SK-N-SH (cell line): ENCODE measurements at regions not wholly inside any gene's neighbourhood (a gene's known extent, or its start where the extent isn't known, plus 50 kb on each side); places are given as distances from the start of the nearest gene placed in this dataset.
A peak's percentile ranks its signal among the peaks of the same experiment; 100 is the strongest.

Experiments used
- CTCF ChIA-PET: fragments of 300-600, 350-600 bp; formaldehyde crosslinking; extraction: SDS; loops from one replicate; lab custom pipeline; 2021; lab: Yijun Ruan, JAX
- POLR2A ChIA-PET: fragments of 350-600 bp; sonication (Branson Sonifier 250); formaldehyde crosslinking; extraction: SDS; loops from one replicate; lab custom pipeline; 2020; ENCODE audit warnings: antibody characterized with exemption, inconsistent platforms; lab: Yijun Ruan, JAX
- DNase-seq: peaks from one replicate; pipeline ENCODE4 v3.0.0; 2012
- H2AFZ ChIP-seq: fragments of 200-600 bp; sonication (generic); 2 replicates; pipeline ENCODE4 v1.8.1; 2016; ENCODE audit warnings: antibody characterized with exemption, mild to moderate bottlenecking, low read depth
- H3F3A ChIP-seq: fragments of 200-600 bp; sonication (generic); replicated peaks from 2 replicates; pipeline ENCODE3; 2016; ENCODE audit warnings: antibody characterized with exemption, mild to moderate bottlenecking; ENCODE audit not compliant: insufficient read depth
- H3K27ac ChIP-seq, 2 experiments: fragments of 200-500 bp in 1 of 2; fragments of 200-600 bp in 1 of 2; sonication (Bioruptor generic) in 1 of 2; sonication (generic), shearing (Covaris generic) in 1 of 2; 2 replicates each; pipeline versions ENCODE4 v1.5.1 to v1.6.1; 2014 to 2016; ENCODE audit warnings: low read depth in 2 of 2, inconsistent platforms in 1 of 2, low read length in 1 of 2, mild to moderate bottlenecking in 1 of 2, mixed read lengths in 1 of 2
- H3K27me3 ChIP-seq: fragments of 200-600 bp; sonication (generic), shearing (Covaris generic); 2 replicates; pipeline ENCODE4 v1.6.1; 2016; ENCODE audit warnings: mixed run types; ENCODE audit not compliant: insufficient read depth
- H3K36me3 ChIP-seq, 2 experiments: fragments of 200-500 bp in 1 of 2; fragments of 200-600 bp in 1 of 2; sonication (Bioruptor generic) in 1 of 2; sonication (generic) in 1 of 2; replicated peaks in 1 of 2; 2 replicates each; pipeline versions ENCODE3 to v1.5.1; 2014 to 2016; ENCODE audit warnings: low read length in 1 of 2, mild to moderate bottlenecking in 1 of 2; ENCODE audit not compliant: insufficient read depth in 2 of 2, control insufficient read depth in 1 of 2
- H3K4me1 ChIP-seq, 2 experiments: fragments of 200-500 bp in 1 of 2; fragments of 200-600 bp in 1 of 2; sonication (Bioruptor generic) in 1 of 2; sonication (generic), shearing (Covaris generic) in 1 of 2; 2 replicates each; pipeline versions ENCODE4 v1.5.1 to v1.6.1; 2014 to 2016; ENCODE audit warnings: low read depth in 1 of 2, low read length in 1 of 2, mixed run types in 1 of 2; ENCODE audit not compliant: insufficient read depth in 2 of 2, control insufficient read depth in 1 of 2
- H3K4me2 ChIP-seq: fragments of 200-600 bp; sonication (generic), shearing (Covaris generic); 2 replicates; pipeline ENCODE4 v1.6.1; 2017; ENCODE audit warnings: mixed run types
- H3K4me3 ChIP-seq, 2 experiments: fragments of 200-500 bp in 1 of 2; fragments of 200-600 bp in 1 of 2; sonication (Bioruptor generic) in 1 of 2; sonication (generic), shearing (Covaris generic) in 1 of 2; 2 replicates each; pipeline versions ENCODE4 v1.5.1 to v1.8.1; 2014 to 2016; ENCODE audit warnings: low read depth in 2 of 2, inconsistent platforms in 1 of 2, low read length in 1 of 2, mild to moderate bottlenecking in 1 of 2, mixed read lengths in 1 of 2, moderate library complexity in 1 of 2
- H3K79me2 ChIP-seq: fragments of 200-600 bp; sonication (generic); 2 replicates; pipeline ENCODE4 v1.8.1; 2017; ENCODE audit warnings: mild to moderate bottlenecking; ENCODE audit not compliant: insufficient read depth
- H3K9ac ChIP-seq: fragments of 200-600 bp; sonication (generic); 2 replicates; pipeline ENCODE4 v1.6.1; 2017; ENCODE audit warnings: mixed run types
- H3K9me2 ChIP-seq: fragments of 200-600 bp; sonication (generic); 2 replicates; pipeline ENCODE4 v1.6.1; 2017; ENCODE audit warnings: mixed run types
- H3K9me3 ChIP-seq: fragments of 200-600 bp; sonication (generic); 2 replicates; pipeline ENCODE4 v1.6.1; 2017; ENCODE audit warnings: mixed run types, mild to moderate bottlenecking, moderate library complexity
- H4K20me1 ChIP-seq: fragments of 200-600 bp; sonication (generic); 2 replicates; pipeline ENCODE4 v1.6.1; 2017; ENCODE audit warnings: mild to moderate bottlenecking, mixed run types; ENCODE audit not compliant: insufficient read depth
- EZH2phosphoT487 ChIP-seq: fragments of 200-600 bp; sonication (generic); IDR thresholded peaks from 2 replicates; pipeline ENCODE4 v1.6.1; 2017; ENCODE audit warnings: low read depth, mixed run types, mild to moderate bottlenecking, antibody characterized with exemption, moderate library complexity, borderline replicate concordance
- FOSL2 ChIP-seq: IDR thresholded peaks from 2 replicates; pipeline ENCODE4 v1.4.0; 2012; ENCODE audit warnings: low read depth, mild to moderate bottlenecking, moderate library complexity, borderline replicate concordance
- FOXM1 ChIP-seq: IDR thresholded peaks from 2 replicates; pipeline ENCODE4 v1.4.0; 2012; ENCODE audit warnings: low read depth, mild to moderate bottlenecking
- GABPA ChIP-seq: IDR thresholded peaks from 2 replicates; pipeline ENCODE4 v1.4.0; 2012; ENCODE audit warnings: low read depth, mild to moderate bottlenecking
- GATA2 ChIP-seq: sonication (generic); formaldehyde crosslinking; IDR thresholded peaks from 2 replicates; pipeline ENCODE4 v1.5.0; 2020; ENCODE audit warnings: mild to moderate bottlenecking, missing genetic modification reagents
- JUND ChIP-seq: IDR thresholded peaks from 2 replicates; pipeline ENCODE4 v1.4.0; 2012
- MEF2A ChIP-seq: IDR thresholded peaks from 2 replicates; pipeline ENCODE4 v1.4.0; 2012; ENCODE audit warnings: low read depth, borderline replicate concordance
- MXI1 ChIP-seq: IDR thresholded peaks from 2 replicates; pipeline ENCODE4 v1.6.1; 2012; ENCODE audit warnings: mild to moderate bottlenecking, low read depth, low read length, improper control_type of control experiment
- NFIC ChIP-seq: IDR thresholded peaks from 2 replicates; pipeline ENCODE4 v1.4.0; 2012; ENCODE audit warnings: borderline replicate concordance
- POLR2AphosphoS5 ChIP-seq: IDR thresholded peaks from 2 replicates; pipeline ENCODE4 v1.6.1; 2012; ENCODE audit warnings: low read depth, low read length
- RFX5 ChIP-seq: IDR thresholded peaks from 2 replicates; pipeline ENCODE4 v1.6.1; 2012; ENCODE audit warnings: mild to moderate bottlenecking, improper control_type of control experiment, low read length
- SMC3 ChIP-seq: IDR thresholded peaks from 2 replicates; pipeline ENCODE4 v1.6.1; 2012; ENCODE audit warnings: low read depth, low read length, improper control_type of control experiment
- TCF12 ChIP-seq: IDR thresholded peaks from 2 replicates; pipeline ENCODE4 v1.4.0; 2012
- WGBS: methylation state at CpG from one replicate; pipeline ENCODE4 v1.1.6; 2017; ENCODE audit warnings: low lambda C conversion rate; 5-methylcytosine and 5-hydroxymethylcytosine counted together
- TF ChIP-seq, protein P1 (sequence below): IDR thresholded peaks from 2 replicates; pipeline ENCODE4; 2012
- TF ChIP-seq, protein P2 (sequence below): IDR thresholded peaks from 2 replicates; pipeline ENCODE4 v1.4.0; 2012; ENCODE audit warnings: low read depth
- TF ChIP-seq, protein P3 (sequence below): IDR thresholded peaks from 2 replicates; pipeline ENCODE4 v1.4.0; 2012; ENCODE audit warnings: low read depth, borderline replicate concordance
- TF ChIP-seq, protein P4 (sequence below): IDR thresholded peaks from 2 replicates; pipeline ENCODE4 v1.6.1; 2012; ENCODE audit warnings: mild to moderate bottlenecking, low read depth, low read length, moderate library complexity
- TF ChIP-seq, protein P5 (sequence below): IDR thresholded peaks from 2 replicates; pipeline ENCODE4 v1.4.0; 2012; ENCODE audit warnings: low read depth, borderline replicate concordance

DNA sequence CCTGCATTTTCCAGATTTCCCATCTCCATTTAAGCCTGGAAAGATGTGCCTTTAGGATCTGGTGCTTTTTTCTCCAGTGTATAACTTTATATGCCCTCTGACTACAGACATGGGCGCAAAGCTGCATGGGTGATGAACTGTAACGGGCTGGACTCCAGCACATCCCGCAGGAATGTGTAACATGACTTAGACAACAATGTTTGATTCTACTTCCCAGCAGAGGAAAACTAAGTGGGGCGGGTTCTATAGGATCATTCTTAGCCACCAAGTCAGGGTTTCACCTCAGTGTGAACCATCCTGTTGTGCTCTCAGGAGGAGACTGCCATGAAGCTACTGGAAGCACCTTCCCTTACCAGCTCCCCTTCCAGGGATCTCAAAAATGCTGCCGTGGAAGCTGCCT is 93.2 kb upstream of the SERP2 start:
- peaks cover 0 to 21% of the 10 kb centered on the region in 2 experiments; a peak in 2 of 4 replicates for H3K4me1 ChIP-seq
- H2AFZ ChIP-seq, result no peak overlapping the region
- CTCF ChIA-PET, result interaction anchor here (0.6 kb wide), 1 partner anchor 357 kb away, joined by 3 read pairs; no protein-coding TSS in a partner anchor
- no peaks in the 10 kb centered on the region for H3K79me2 ChIP-seq
- H3K9me2 ChIP-seq, result no peaks in the 10 kb centered on the region
- no peak overlapping the region for H3K9ac ChIP-seq
- no peak overlapping the region for H3K27ac ChIP-seq
- H3K9me3 ChIP-seq, result no peaks in the 10 kb centered on the region
- H3F3A ChIP-seq, result no peaks in the 10 kb centered on the region
- H3K4me2 ChIP-seq, result no peak overlapping the region
- H3K27me3 ChIP-seq, result no peaks in the 10 kb centered on the region
- no peak for DNase-seq
- POLR2A ChIA-PET, result no interaction called here
- TF ChIP-seq JUND (no peak), MEF2A (no peak), GATA2 (CRISPR knock-in tag) (no peak), FOSL2 (peak; percentile 7; the same call in 1 of the 2 replicates), FOXM1 (no peak)
- TF ChIP-seq, protein P1, sequence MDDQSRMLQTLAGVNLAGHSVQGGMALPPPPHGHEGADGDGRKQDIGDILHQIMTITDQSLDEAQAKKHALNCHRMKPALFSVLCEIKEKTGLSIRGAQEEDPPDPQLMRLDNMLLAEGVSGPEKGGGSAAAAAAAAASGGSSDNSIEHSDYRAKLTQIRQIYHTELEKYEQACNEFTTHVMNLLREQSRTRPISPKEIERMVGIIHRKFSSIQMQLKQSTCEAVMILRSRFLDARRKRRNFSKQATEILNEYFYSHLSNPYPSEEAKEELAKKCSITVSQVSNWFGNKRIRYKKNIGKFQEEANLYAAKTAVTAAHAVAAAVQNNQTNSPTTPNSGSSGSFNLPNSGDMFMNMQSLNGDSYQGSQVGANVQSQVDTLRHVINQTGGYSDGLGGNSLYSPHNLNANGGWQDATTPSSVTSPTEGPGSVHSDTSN, result no peak
- no peaks in the 10 kb centered on the region for H3K36me3 ChIP-seq
- WGBS, result 76% methylated on average over 4 of the region's 5 CpGs
- no peak overlapping the region for H3K4me3 ChIP-seq
- H4K20me1 ChIP-seq, result no peaks in the 10 kb centered on the region

DNA sequence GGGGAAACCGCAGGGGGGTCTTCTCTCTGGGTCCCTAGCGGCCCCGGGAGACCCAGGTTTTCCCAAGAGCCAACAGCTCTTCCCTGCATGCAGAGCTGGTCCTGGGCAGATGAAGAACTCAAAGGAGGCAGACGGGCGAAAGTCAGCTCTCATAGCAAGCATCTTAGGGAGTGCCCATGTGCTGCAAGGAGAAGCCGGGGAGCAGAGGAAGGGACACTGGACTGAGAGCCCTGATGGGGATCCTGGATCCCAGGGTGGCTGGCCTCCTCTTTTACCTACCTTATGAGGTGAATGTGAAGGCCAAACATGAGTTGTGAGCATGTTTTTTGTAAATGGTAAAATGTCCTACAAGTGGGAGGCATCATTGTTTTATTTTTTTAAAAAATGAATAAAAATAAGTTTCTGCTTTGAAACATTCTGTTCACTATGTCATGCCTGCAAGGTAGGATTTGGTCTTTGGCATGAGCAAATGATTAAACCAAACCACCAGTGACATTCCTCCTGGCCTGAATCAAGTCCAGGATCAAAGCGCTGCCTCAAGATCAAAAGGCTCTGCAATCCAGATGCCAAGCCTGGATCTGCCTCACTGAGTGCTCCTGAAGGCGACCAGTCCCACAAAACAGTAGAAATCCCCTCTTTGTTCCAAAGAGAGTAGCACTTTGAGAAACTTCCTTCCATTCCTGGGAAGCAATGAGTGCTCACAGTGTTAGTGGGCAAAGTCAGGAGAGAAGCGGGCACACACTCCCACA is 92.2 kb upstream of the SERP2 start:
- no peaks in the 10 kb centered on the region for H3K27me3 ChIP-seq
- H3K9me3 ChIP-seq, result no peaks in the 10 kb centered on the region
- no peak for DNase-seq
- H3K4me1 ChIP-seq, result peaks cover 0 to 12% of the 10 kb centered on the region in 2 experiments; a peak in 2 of 4 replicates
- no peaks in the 10 kb centered on the region for H3K9me2 ChIP-seq
- no peak overlapping the region for H2AFZ ChIP-seq
- POLR2A ChIA-PET, result no interaction called here
- WGBS, result 84% methylated on average over 8 of the region's 9 CpGs
- H4K20me1 ChIP-seq, result no peaks in the 10 kb centered on the region
- no peak overlapping the region for H3K4me2 ChIP-seq
- CTCF ChIA-PET, result interaction anchor here (0.6 kb wide), 1 partner anchor 358 kb away, joined by 3 read pairs; no protein-coding TSS in a partner anchor
- H3K4me3 ChIP-seq, result no peak overlapping the region
- no peak overlapping the region for H3K9ac ChIP-seq
- no peak overlapping the region for H3K27ac ChIP-seq
- H3K79me2 ChIP-seq, result no peaks in the 10 kb centered on the region
- no peaks in the 10 kb centered on the region for H3K36me3 ChIP-seq
- H3F3A ChIP-seq, result no peaks in the 10 kb centered on the region
- TF ChIP-seq, protein P2, sequence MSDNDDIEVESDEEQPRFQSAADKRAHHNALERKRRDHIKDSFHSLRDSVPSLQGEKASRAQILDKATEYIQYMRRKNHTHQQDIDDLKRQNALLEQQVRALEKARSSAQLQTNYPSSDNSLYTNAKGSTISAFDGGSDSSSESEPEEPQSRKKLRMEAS, result no peak
- TF ChIP-seq, protein P3, sequence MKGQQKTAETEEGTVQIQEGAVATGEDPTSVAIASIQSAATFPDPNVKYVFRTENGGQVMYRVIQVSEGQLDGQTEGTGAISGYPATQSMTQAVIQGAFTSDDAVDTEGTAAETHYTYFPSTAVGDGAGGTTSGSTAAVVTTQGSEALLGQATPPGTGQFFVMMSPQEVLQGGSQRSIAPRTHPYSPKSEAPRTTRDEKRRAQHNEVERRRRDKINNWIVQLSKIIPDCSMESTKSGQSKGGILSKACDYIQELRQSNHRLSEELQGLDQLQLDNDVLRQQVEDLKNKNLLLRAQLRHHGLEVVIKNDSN, result no peak
- no peak for TF ChIP-seq EZH2phosphoT487
- TF ChIP-seq SMC3, result no peak
- no peak for TF ChIP-seq MXI1
- no peak for TF ChIP-seq TCF12
- TF ChIP-seq, protein P4, sequence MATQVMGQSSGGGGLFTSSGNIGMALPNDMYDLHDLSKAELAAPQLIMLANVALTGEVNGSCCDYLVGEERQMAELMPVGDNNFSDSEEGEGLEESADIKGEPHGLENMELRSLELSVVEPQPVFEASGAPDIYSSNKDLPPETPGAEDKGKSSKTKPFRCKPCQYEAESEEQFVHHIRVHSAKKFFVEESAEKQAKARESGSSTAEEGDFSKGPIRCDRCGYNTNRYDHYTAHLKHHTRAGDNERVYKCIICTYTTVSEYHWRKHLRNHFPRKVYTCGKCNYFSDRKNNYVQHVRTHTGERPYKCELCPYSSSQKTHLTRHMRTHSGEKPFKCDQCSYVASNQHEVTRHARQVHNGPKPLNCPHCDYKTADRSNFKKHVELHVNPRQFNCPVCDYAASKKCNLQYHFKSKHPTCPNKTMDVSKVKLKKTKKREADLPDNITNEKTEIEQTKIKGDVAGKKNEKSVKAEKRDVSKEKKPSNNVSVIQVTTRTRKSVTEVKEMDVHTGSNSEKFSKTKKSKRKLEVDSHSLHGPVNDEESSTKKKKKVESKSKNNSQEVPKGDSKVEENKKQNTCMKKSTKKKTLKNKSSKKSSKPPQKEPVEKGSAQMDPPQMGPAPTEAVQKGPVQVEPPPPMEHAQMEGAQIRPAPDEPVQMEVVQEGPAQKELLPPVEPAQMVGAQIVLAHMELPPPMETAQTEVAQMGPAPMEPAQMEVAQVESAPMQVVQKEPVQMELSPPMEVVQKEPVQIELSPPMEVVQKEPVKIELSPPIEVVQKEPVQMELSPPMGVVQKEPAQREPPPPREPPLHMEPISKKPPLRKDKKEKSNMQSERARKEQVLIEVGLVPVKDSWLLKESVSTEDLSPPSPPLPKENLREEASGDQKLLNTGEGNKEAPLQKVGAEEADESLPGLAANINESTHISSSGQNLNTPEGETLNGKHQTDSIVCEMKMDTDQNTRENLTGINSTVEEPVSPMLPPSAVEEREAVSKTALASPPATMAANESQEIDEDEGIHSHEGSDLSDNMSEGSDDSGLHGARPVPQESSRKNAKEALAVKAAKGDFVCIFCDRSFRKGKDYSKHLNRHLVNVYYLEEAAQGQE, result no peak
- TF ChIP-seq, protein P5, sequence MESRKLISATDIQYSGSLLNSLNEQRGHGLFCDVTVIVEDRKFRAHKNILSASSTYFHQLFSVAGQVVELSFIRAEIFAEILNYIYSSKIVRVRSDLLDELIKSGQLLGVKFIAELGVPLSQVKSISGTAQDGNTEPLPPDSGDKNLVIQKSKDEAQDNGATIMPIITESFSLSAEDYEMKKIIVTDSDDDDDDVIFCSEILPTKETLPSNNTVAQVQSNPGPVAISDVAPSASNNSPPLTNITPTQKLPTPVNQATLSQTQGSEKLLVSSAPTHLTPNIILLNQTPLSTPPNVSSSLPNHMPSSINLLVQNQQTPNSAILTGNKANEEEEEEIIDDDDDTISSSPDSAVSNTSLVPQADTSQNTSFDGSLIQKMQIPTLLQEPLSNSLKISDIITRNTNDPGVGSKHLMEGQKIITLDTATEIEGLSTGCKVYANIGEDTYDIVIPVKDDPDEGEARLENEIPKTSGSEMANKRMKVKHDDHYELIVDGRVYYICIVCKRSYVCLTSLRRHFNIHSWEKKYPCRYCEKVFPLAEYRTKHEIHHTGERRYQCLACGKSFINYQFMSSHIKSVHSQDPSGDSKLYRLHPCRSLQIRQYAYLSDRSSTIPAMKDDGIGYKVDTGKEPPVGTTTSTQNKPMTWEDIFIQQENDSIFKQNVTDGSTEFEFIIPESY, result no peak
- no peak for TF ChIP-seq NFIC
- no peak for TF ChIP-seq GABPA
- TF ChIP-seq RFX5, result no peak
- no peak for TF ChIP-seq JUND
- TF ChIP-seq FOSL2, result no peak
- no peak for TF ChIP-seq POLR2AphosphoS5
